ENCODE measurements at regions not wholly inside any gene's neighbourhood (a gene's known extent, or its start where the extent isn't known, plus 50 kb on each side); places are given as distances from the start of the nearest gene placed in this dataset.

DNA sequence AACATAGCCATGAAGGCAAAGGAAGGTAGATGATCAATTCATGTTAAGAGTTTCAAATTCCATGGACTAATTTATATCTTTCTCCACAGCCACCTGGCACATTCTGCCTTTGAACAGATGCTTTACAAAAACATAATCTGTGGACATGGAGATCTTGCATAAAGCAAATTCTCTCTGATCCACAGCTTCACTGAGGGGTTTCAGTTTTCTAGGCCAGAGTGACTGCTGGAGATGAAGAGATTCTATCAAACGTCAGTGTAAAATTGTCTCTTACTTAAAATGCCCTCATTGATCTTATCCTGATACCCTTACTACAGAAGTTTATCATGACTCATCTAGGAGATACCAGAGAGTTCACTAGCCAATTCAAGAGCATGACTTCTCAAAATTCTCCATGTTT lies 291.6 kb downstream of the DAD1 start:
- TF ChIP-seq POLR2A (IDR thresholded peaks at IDR 0.05) = no peak
- no peak for TF ChIP-seq CTCF (IDR thresholded peaks at IDR 0.05 in 8 of 11, conservative IDR thresholded peaks at IDR 0.05 in 3 of 11)
- no peak for TF ChIP-seq POLR2AphosphoS5 (IDR thresholded peaks at IDR 0.05)
